ENCODE measurements at regions not wholly inside any gene's neighbourhood (a gene's known extent, or its start where the extent isn't known, plus 50 kb on each side); places are given as distances from the start of the nearest gene placed in this dataset.

- no peak for DNase-seq
Observed at GRCh38 chr6:79296211-79296610, 61.7 kb upstream of the HMGN3 start.
